GM12878 (cell line): ENCODE measurements at regions not wholly inside any gene's neighbourhood (a gene's known extent, or its start where the extent isn't known, plus 50 kb on each side); places are given as distances from the start of the nearest gene placed in this dataset.

Experiments
- BHLHE40 ChIP-seq, 2 experiments: fragments of 450-650 bp in 1 of 2; IDR thresholded peaks; 2 replicates each; pipeline ENCODE4 v1.6.1; 2011 to 2017; ENCODE audit warnings: low read depth in 2 of 2, borderline replicate concordance in 1 of 2, improper control_type of control experiment in 1 of 2, low read length in 1 of 2, mild to moderate bottlenecking in 1 of 2
- CHD2 ChIP-seq: IDR thresholded peaks from 2 replicates; pipeline ENCODE4 v1.6.1; 2011; ENCODE audit warnings: low read depth, low read length, improper control_type of control experiment, borderline replicate concordance
- GABPA ChIP-seq: IDR thresholded peaks from 2 replicates; pipeline ENCODE4 v1.6.1; 2014; ENCODE audit warnings: antibody characterized with exemption, low read depth, mild to moderate bottlenecking, inconsistent platforms
- MTA2 ChIP-seq: fragments of 450-650 bp; IDR thresholded peaks from 2 replicates; pipeline ENCODE4 v1.6.1; 2016; ENCODE audit warnings: low read depth, mild to moderate bottlenecking, moderate library complexity
- NKRF ChIP-seq: fragments of 450-650 bp; conservative IDR thresholded peaks from 2 replicates; pipeline ENCODE4 v1.6.1; 2017; ENCODE audit warnings: mild to moderate bottlenecking, moderate library complexity
- SIN3A ChIP-seq: IDR thresholded peaks from 2 replicates; pipeline ENCODE4 v1.6.1; 2012; ENCODE audit warnings: low read depth, low read length, improper control_type of control experiment
- SKIL ChIP-seq: fragments of 450-650 bp; IDR thresholded peaks from 2 replicates; pipeline ENCODE4 v1.6.1; 2017; ENCODE audit warnings: mild to moderate bottlenecking, low read depth, inconsistent platforms; ENCODE audit not compliant: poor library complexity, severe bottlenecking
- SMAD1 ChIP-seq: fragments of 450-650 bp; IDR thresholded peaks from 2 replicates; pipeline ENCODE4 v1.6.1; 2018; ENCODE audit warnings: mild to moderate bottlenecking, low read depth; ENCODE audit not compliant: partially characterized antibody
- TBL1XR1 ChIP-seq: IDR thresholded peaks from 2 replicates; pipeline ENCODE4 v1.6.1; 2012; ENCODE audit warnings: low read depth, low read length, improper control_type of control experiment
- TCF3 ChIP-seq: IDR thresholded peaks from 2 replicates; pipeline ENCODE4 v1.6.1; 2012; ENCODE audit warnings: low read depth, mild to moderate bottlenecking, low read length, borderline replicate concordance; ENCODE audit not compliant: insufficient read depth

- TF ChIP-seq SKIL (no peak), MTA2 (no peak), GABPA (no peak), TCF3 (no peak), SIN3A (no peak), SMAD1 (no peak), TBL1XR1 (no peak), BHLHE40 (IDR thresholded peaks at IDR 0.05; ENCODE audit: borderline replicate concordance in 1 of 2, low read depth in 2 of 2, low read length in 1 of 2) (no peak), CHD2 (no peak), NKRF (no peak)
- TF ChIP-seq, all 136 proteins: peak for 0
Observed at GRCh38 chr3:72069543-72069942, 284.6 kb upstream of the PROK2 start (continued).
